WTC11 (cell line): ENCODE measurements at regions not wholly inside any gene's neighbourhood (a gene's known extent, or its start where the extent isn't known, plus 50 kb on each side); places are given as distances from the start of the nearest gene placed in this dataset.

Experiments used
- ATAC-seq: fragments of 200-7000 bp; cut with Tn5 transposase; 2 replicates; pipeline ENCODE4 v1.10.0; 2021; ENCODE audit warnings: mild to moderate bottlenecking, moderate library complexity
- CTCF ChIA-PET: fragments of 300-600 bp; sonication (Branson Sonifier 250); formaldehyde crosslinking; loops from one replicate; lab custom pipeline; 2021; ENCODE audit warnings: antibody characterized with exemption; lab: Charles Lee
- POLR2A ChIA-PET: fragments of 350-600 bp; sonication (Branson Sonifier 250); formaldehyde crosslinking; loops from one replicate; lab custom pipeline; 2021; ENCODE audit warnings: antibody characterized with exemption; lab: Charles Lee
- DNase-seq: peaks from one replicate; pipeline ENCODE4 v3.0.0; 2021; ENCODE audit warnings: low spot score
- H3K27ac Mint-ChIP-seq: 2 replicates; pipeline ENCODE4 v1.8.0; 2021; ENCODE audit warnings: mixed read lengths
- H3K27me3 Mint-ChIP-seq: 2 replicates; pipeline ENCODE4 v1.8.0; 2021; ENCODE audit warnings: low read depth, mild to moderate bottlenecking, moderate library complexity, mixed read lengths
- H3K36me3 Mint-ChIP-seq: 2 replicates; pipeline ENCODE4 v1.8.0; 2021; ENCODE audit warnings: mixed read lengths
- H3K4me1 Mint-ChIP-seq: 2 replicates; pipeline ENCODE4 v1.8.0; 2022; ENCODE audit warnings: mixed read lengths
- H3K4me3 Mint-ChIP-seq: 2 replicates; pipeline ENCODE4 v1.8.0; 2021; ENCODE audit warnings: mild to moderate bottlenecking, moderate library complexity, mixed read lengths
- H3K9me3 Mint-ChIP-seq: 2 replicates; pipeline ENCODE4 v1.8.0; 2021; ENCODE audit warnings: mixed read lengths
- ARID4B ChIP-seq: sonication (generic); formaldehyde crosslinking; IDR thresholded peaks from 2 replicates; pipeline ENCODE4 v1.8.0; 2023; ENCODE audit warnings: missing genetic modification reagents, mild to moderate bottlenecking, borderline replicate concordance
- ATF2 ChIP-seq: sonication (generic); formaldehyde crosslinking; IDR thresholded peaks from 2 replicates; pipeline ENCODE4 v1.8.1; 2022; ENCODE audit warnings: low read depth, missing genetic modification reagents, borderline replicate concordance
- E2F1 ChIP-seq: sonication (generic); formaldehyde crosslinking; IDR thresholded peaks from 2 replicates; pipeline ENCODE4 v1.8.0; 2022; ENCODE audit warnings: mild to moderate bottlenecking, missing genetic modification reagents
- FOXJ3 ChIP-seq: sonication (generic); formaldehyde crosslinking; IDR thresholded peaks from 2 replicates; pipeline ENCODE4 v1.9.0; 2021; ENCODE audit warnings: missing genetic modification reagents, mild to moderate bottlenecking, borderline replicate concordance
- FOXK1 ChIP-seq: sonication (generic); formaldehyde crosslinking; IDR thresholded peaks from 2 replicates; pipeline ENCODE4 v1.8.0; 2022; ENCODE audit warnings: mild to moderate bottlenecking, moderate library complexity, missing genetic modification reagents
- FOXP4 ChIP-seq: sonication (generic); formaldehyde crosslinking; IDR thresholded peaks from 2 replicates; pipeline ENCODE4 v1.8.0; 2022; ENCODE audit warnings: mild to moderate bottlenecking, missing genetic modification reagents
- HMGA2 ChIP-seq: fragments of 250-450 bp; sonication (Bioruptor Pico); IDR thresholded peaks from 2 replicates; pipeline ENCODE4 v1.4.0; 2021; ENCODE audit warnings: mild to moderate bottlenecking, moderate library complexity
- MYBL2 ChIP-seq: sonication (generic); formaldehyde crosslinking; IDR thresholded peaks from 2 replicates; pipeline ENCODE4 v1.8.1; 2023; ENCODE audit warnings: mild to moderate bottlenecking, moderate library complexity, missing genetic modification reagents
- NFATC4 ChIP-seq: fragments of 250-450 bp; sonication (Bioruptor Pico); IDR thresholded peaks from 2 replicates; pipeline ENCODE4 v1.9.0; 2021; ENCODE audit warnings: mild to moderate bottlenecking
- NR3C1 ChIP-seq: sonication (generic); formaldehyde crosslinking; conservative IDR thresholded peaks from 2 replicates; pipeline ENCODE4 v1.8.1; 2023; ENCODE audit warnings: low read depth, mild to moderate bottlenecking, missing genetic modification reagents
- RELA ChIP-seq: sonication (generic); formaldehyde crosslinking; IDR thresholded peaks from 2 replicates; pipeline ENCODE4 v1.8.1; 2022; ENCODE audit warnings: missing genetic modification reagents, mild to moderate bottlenecking, borderline replicate concordance
- RORB ChIP-seq: fragments of 250-450 bp; sonication (Bioruptor Pico); IDR thresholded peaks from 2 replicates; pipeline ENCODE4 v1.9.0; 2021; ENCODE audit warnings: mild to moderate bottlenecking
- SOX15 ChIP-seq: fragments of 250-450 bp; sonication (Bioruptor Pico); IDR thresholded peaks from 2 replicates; pipeline ENCODE4 v1.9.0; 2021; ENCODE audit warnings: mild to moderate bottlenecking
- USF2 ChIP-seq: sonication (generic); formaldehyde crosslinking; IDR thresholded peaks from 2 replicates; pipeline ENCODE4 v1.8.1; 2023; ENCODE audit warnings: mild to moderate bottlenecking, missing genetic modification reagents, moderate library complexity
- ZSCAN18 ChIP-seq: fragments of 250-450 bp; sonication (Bioruptor Pico); IDR thresholded peaks from 2 replicates; pipeline ENCODE4 v2.1.2; 2022; ENCODE audit warnings: mild to moderate bottlenecking, moderate library complexity

DNA sequence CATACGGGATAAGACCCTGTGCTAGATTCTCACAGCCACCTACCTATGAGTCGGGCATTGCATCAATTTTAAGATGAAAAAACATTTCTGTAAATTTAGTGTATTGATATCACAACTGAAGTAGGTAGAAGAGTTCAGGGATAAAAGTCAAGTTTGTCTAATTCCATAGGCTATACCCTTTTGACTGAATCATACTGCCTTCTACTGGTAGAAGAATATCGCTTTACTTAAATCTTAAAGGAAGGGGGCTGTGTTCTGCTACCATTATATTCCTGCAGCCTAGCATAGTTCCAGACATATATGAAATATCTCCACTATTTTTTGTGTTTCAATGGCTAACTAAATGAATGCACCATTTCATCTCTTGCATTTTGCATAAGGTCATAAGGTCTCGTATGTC, 1128.6 kb downstream of the CDH8 start:
- Mint-ChIP-seq H3K4me1 (peaks cover 7% of the 10 kb centered on the region; the same call in 1 of the 2 replicates), H3K9me3 (peaks cover 8% of the 10 kb centered on the region; the same call in 1 of the 2 replicates), H3K4me3 (no peak overlapping the region), H3K27me3 (no peaks in the 10 kb centered on the region), H3K27ac (no peak overlapping the region), H3K36me3 (no peaks in the 10 kb centered on the region)
- CTCF ChIA-PET = no interaction called here
- DNase-seq = no peak
- POLR2A ChIA-PET = no interaction called here
- TF ChIP-seq FOXK1 = no peak
- TF ChIP-seq NFATC4 (CRISPR knock-in tag) = no peak
- no peak for TF ChIP-seq ATF2 (CRISPR knock-in tag)
- TF ChIP-seq FOXP4 (CRISPR knock-in tag) = no peak
- no peak for TF ChIP-seq ARID4B (CRISPR knock-in tag)
- TF ChIP-seq SOX15 (CRISPR knock-in tag) = no peak
- no peak for TF ChIP-seq RELA (CRISPR knock-in tag)
- TF ChIP-seq RORB (CRISPR knock-in tag) = no peak
- TF ChIP-seq USF2 = no peak
- TF ChIP-seq MYBL2 (CRISPR knock-in tag) = no peak
- TF ChIP-seq NR3C1 (CRISPR knock-in tag) = no peak
- TF ChIP-seq ZSCAN18 (CRISPR knock-in tag) = no peak
- TF ChIP-seq HMGA2 (CRISPR knock-in tag) = no peak
- no peak for TF ChIP-seq FOXJ3 (CRISPR knock-in tag)
- TF ChIP-seq E2F1 (CRISPR knock-in tag) = no peak
- ATAC-seq = peak; percentile 28; the same call in 1 of the 2 replicates
